WTC11 (cell line): ENCODE measurements at regions not wholly inside any gene's neighbourhood (a gene's known extent, or its start where the extent isn't known, plus 50 kb on each side); places are given as distances from the start of the nearest gene placed in this dataset.

Experiments
- ATAC-seq: fragments of 200-7000 bp; cut with Tn5 transposase; 2 replicates; pipeline ENCODE4 v1.10.0; 2021; ENCODE audit warnings: mild to moderate bottlenecking, moderate library complexity
- CTCF ChIA-PET: fragments of 300-600 bp; sonication (Branson Sonifier 250); formaldehyde crosslinking; loops from one replicate; lab custom pipeline; 2021; ENCODE audit warnings: antibody characterized with exemption; lab: Charles Lee
- POLR2A ChIA-PET: fragments of 350-600 bp; sonication (Branson Sonifier 250); formaldehyde crosslinking; loops from one replicate; lab custom pipeline; 2021; ENCODE audit warnings: antibody characterized with exemption; lab: Charles Lee
- DNase-seq: peaks from one replicate; pipeline ENCODE4 v3.0.0; 2021; ENCODE audit warnings: low spot score
- H3K27ac Mint-ChIP-seq: 2 replicates; pipeline ENCODE4 v1.8.0; 2021; ENCODE audit warnings: mixed read lengths
- H3K27me3 Mint-ChIP-seq: 2 replicates; pipeline ENCODE4 v1.8.0; 2021; ENCODE audit warnings: low read depth, mild to moderate bottlenecking, moderate library complexity, mixed read lengths
- H3K36me3 Mint-ChIP-seq: 2 replicates; pipeline ENCODE4 v1.8.0; 2021; ENCODE audit warnings: mixed read lengths
- H3K4me1 Mint-ChIP-seq: 2 replicates; pipeline ENCODE4 v1.8.0; 2022; ENCODE audit warnings: mixed read lengths
- H3K4me3 Mint-ChIP-seq: 2 replicates; pipeline ENCODE4 v1.8.0; 2021; ENCODE audit warnings: mild to moderate bottlenecking, moderate library complexity, mixed read lengths
- H3K9me3 Mint-ChIP-seq: 2 replicates; pipeline ENCODE4 v1.8.0; 2021; ENCODE audit warnings: mixed read lengths
- CREM ChIP-seq: sonication (generic); formaldehyde crosslinking; IDR thresholded peaks from 2 replicates; pipeline ENCODE4 v1.8.1; 2022; ENCODE audit warnings: mild to moderate bottlenecking, missing genetic modification reagents, moderate library complexity
- HMGA2 ChIP-seq: fragments of 250-450 bp; sonication (Bioruptor Pico); IDR thresholded peaks from 2 replicates; pipeline ENCODE4 v1.4.0; 2021; ENCODE audit warnings: mild to moderate bottlenecking, moderate library complexity
- JAZF1 ChIP-seq: fragments of 250-450 bp; sonication (Bioruptor Pico); IDR thresholded peaks from 2 replicates; pipeline ENCODE4 v1.9.0; 2021; ENCODE audit warnings: moderate library complexity, mild to moderate bottlenecking, inconsistent platforms
- NFATC4 ChIP-seq: fragments of 250-450 bp; sonication (Bioruptor Pico); IDR thresholded peaks from 2 replicates; pipeline ENCODE4 v1.9.0; 2021; ENCODE audit warnings: mild to moderate bottlenecking
- NFYB ChIP-seq: sonication (generic); formaldehyde crosslinking; conservative IDR thresholded peaks from 2 replicates; pipeline ENCODE4 v1.8.0; 2022; ENCODE audit warnings: low read depth, missing genetic modification reagents
- NR3C1 ChIP-seq: sonication (generic); formaldehyde crosslinking; conservative IDR thresholded peaks from 2 replicates; pipeline ENCODE4 v1.8.1; 2023; ENCODE audit warnings: low read depth, mild to moderate bottlenecking, missing genetic modification reagents
- SP1 ChIP-seq: sonication (generic); formaldehyde crosslinking; conservative IDR thresholded peaks from 2 replicates; pipeline ENCODE4 v1.8.1; 2022; ENCODE audit warnings: missing genetic modification reagents
- TCF7 ChIP-seq: sonication (generic); formaldehyde crosslinking; IDR thresholded peaks from 2 replicates; pipeline ENCODE4 v1.8.0; 2022; ENCODE audit warnings: mild to moderate bottlenecking, low read depth, missing genetic modification reagents, moderate library complexity
- TEAD1 ChIP-seq: sonication (generic); formaldehyde crosslinking; IDR thresholded peaks from 2 replicates; pipeline ENCODE4 v1.8.0; 2022; ENCODE audit warnings: mild to moderate bottlenecking, missing genetic modification reagents
- TP53 ChIP-seq: sonication (generic); formaldehyde crosslinking; IDR thresholded peaks from 2 replicates; pipeline ENCODE4 v1.8.1; 2023; ENCODE audit warnings: mild to moderate bottlenecking, missing genetic modification reagents
- ZNF138 ChIP-seq: sonication (generic); formaldehyde crosslinking; conservative IDR thresholded peaks from 2 replicates; pipeline ENCODE4 v1.8.1; 2022; ENCODE audit warnings: mild to moderate bottlenecking, moderate library complexity, missing genetic modification reagents
- ZNF232 ChIP-seq: sonication (generic); formaldehyde crosslinking; IDR thresholded peaks from 2 replicates; pipeline ENCODE4 v1.8.0; 2022; ENCODE audit warnings: mild to moderate bottlenecking, missing genetic modification reagents
- ZNF263 ChIP-seq: sonication (generic); formaldehyde crosslinking; IDR thresholded peaks from 2 replicates; pipeline ENCODE4 v1.8.1; 2022; ENCODE audit warnings: low read depth, mild to moderate bottlenecking, moderate library complexity, missing genetic modification reagents
- TF ChIP-seq, protein P1 (sequence below): sonication (generic); formaldehyde crosslinking; IDR thresholded peaks from 2 replicates; pipeline ENCODE4 v1.8.1; 2022; ENCODE audit warnings: low read depth, mild to moderate bottlenecking, moderate library complexity, missing genetic modification reagents, borderline replicate concordance
- TF ChIP-seq, protein P2 (sequence below): sonication (generic); formaldehyde crosslinking; IDR thresholded peaks from 2 replicates; pipeline ENCODE4 v1.8.1; 2023; ENCODE audit warnings: mild to moderate bottlenecking, missing genetic modification reagents, borderline replicate concordance
- TF ChIP-seq, protein P3 (sequence below): sonication (generic); formaldehyde crosslinking; IDR thresholded peaks from 2 replicates; pipeline ENCODE4 v1.8.0; 2022; ENCODE audit warnings: missing genetic modification reagents
- TF ChIP-seq, protein P4 (sequence below): sonication (generic); formaldehyde crosslinking; IDR thresholded peaks from 2 replicates; pipeline ENCODE4 v1.8.1; 2022; ENCODE audit warnings: missing genetic modification reagents, borderline replicate concordance

DNA sequence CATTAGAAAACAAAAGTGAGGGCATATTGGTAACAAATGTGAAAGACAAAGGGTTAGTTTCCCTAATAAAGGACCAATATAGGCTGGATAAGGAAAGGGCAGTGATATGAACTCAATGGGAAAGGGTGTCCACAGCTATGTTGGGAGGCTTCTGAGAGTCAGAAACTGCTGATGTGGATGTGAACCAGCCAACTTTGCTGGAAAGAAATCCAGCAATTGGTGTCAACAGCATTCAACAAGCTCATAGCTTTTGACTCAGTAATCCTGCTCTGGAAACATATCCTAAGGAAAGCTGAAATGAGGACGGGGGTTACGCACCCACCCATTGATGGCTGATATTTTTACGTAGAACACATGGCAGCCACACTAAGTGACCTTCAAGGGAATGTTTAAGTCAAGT is 63.7 kb downstream of the ARL4C start:
- peaks cover 7% of the 10 kb centered on the region for H3K9me3 Mint-ChIP-seq
- ATAC-seq: no peak
- H3K4me1 Mint-ChIP-seq: peaks cover 38% of the 10 kb centered on the region
- TF ChIP-seq ZNF232 (no peak), TP53 (no peak), NR3C1 (CRISPR knock-in tag) (no peak)
- TF ChIP-seq, all 79 proteins: peak for 0
- DNase-seq: no peak
- Mint-ChIP-seq H3K27me3 (peaks cover 20% of the 10 kb centered on the region), H3K27ac (no peak overlapping the region), H3K4me3 (no peak overlapping the region), H3K36me3 (no peaks in the 10 kb centered on the region)
- POLR2A ChIA-PET: no interaction called here
- CTCF ChIA-PET: no interaction called here

DNA sequence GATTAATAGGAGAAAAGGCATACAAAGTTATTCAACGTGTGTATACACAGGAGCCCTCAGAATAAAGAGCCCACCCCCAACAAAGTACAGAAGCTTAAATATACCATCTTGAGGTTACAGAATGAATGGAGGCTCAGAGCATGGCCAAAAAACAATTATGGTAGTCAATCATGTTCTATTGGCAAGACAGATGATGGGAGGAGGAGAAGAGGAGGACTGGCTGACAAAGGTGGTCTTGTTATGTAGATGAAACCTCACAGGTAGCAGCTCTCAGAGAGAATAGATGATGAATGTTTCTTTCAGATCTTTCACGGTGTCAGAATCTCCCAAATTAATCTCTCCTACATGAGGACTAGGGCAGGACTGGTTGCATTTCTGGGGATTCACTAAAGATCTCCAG is 66.0 kb downstream of the ARL4C start:
- peaks cover 51% of the 10 kb centered on the region for H3K4me1 Mint-ChIP-seq

More for the DNA sequence above, 66.0 kb downstream of the ARL4C start:
- peaks cover 43% of the 10 kb centered on the region for H3K27me3 Mint-ChIP-seq
- ATAC-seq (no peak), DNase-seq (no peak)
- no peak overlapping the region for H3K27ac Mint-ChIP-seq
- H3K36me3 Mint-ChIP-seq: no peaks in the 10 kb centered on the region
- no peak overlapping the region for H3K4me3 Mint-ChIP-seq
- ChIA-PET CTCF (no interaction called here), POLR2A (no interaction called here)
- peaks cover 7% of the 10 kb centered on the region for H3K9me3 Mint-ChIP-seq
- TF ChIP-seq TCF7 (CRISPR knock-in tag): no peak
- TF ChIP-seq HMGA2 (CRISPR knock-in tag): no peak
- TF ChIP-seq CREM (CRISPR knock-in tag): no peak
- TF ChIP-seq, protein P1, sequence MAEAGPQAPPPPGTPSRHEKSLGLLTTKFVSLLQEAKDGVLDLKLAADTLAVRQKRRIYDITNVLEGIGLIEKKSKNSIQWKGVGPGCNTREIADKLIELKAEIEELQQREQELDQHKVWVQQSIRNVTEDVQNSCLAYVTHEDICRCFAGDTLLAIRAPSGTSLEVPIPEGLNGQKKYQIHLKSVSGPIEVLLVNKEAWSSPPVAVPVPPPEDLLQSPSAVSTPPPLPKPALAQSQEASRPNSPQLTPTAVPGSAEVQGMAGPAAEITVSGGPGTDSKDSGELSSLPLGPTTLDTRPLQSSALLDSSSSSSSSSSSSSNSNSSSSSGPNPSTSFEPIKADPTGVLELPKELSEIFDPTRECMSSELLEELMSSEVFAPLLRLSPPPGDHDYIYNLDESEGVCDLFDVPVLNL (CRISPR knock-in tag): no peak
- no peak for TF ChIP-seq ZNF138 (CRISPR knock-in tag)
- no peak for TF ChIP-seq ZNF263
- no peak for TF ChIP-seq NFATC4 (CRISPR knock-in tag)
- TF ChIP-seq SP1 (CRISPR knock-in tag): no peak
- TF ChIP-seq TEAD1 (CRISPR knock-in tag): no peak
- TF ChIP-seq, protein P2, sequence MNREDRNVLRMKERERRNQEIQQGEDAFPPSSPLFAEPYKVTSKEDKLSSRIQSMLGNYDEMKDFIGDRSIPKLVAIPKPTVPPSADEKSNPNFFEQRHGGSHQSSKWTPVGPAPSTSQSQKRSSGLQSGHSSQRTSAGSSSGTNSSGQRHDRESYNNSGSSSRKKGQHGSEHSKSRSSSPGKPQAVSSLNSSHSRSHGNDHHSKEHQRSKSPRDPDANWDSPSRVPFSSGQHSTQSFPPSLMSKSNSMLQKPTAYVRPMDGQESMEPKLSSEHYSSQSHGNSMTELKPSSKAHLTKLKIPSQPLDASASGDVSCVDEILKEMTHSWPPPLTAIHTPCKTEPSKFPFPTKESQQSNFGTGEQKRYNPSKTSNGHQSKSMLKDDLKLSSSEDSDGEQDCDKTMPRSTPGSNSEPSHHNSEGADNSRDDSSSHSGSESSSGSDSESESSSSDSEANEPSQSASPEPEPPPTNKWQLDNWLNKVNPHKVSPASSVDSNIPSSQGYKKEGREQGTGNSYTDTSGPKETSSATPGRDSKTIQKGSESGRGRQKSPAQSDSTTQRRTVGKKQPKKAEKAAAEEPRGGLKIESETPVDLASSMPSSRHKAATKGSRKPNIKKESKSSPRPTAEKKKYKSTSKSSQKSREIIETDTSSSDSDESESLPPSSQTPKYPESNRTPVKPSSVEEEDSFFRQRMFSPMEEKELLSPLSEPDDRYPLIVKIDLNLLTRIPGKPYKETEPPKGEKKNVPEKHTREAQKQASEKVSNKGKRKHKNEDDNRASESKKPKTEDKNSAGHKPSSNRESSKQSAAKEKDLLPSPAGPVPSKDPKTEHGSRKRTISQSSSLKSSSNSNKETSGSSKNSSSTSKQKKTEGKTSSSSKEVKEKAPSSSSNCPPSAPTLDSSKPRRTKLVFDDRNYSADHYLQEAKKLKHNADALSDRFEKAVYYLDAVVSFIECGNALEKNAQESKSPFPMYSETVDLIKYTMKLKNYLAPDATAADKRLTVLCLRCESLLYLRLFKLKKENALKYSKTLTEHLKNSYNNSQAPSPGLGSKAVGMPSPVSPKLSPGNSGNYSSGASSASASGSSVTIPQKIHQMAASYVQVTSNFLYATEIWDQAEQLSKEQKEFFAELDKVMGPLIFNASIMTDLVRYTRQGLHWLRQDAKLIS (CRISPR knock-in tag): no peak
- TF ChIP-seq JAZF1 (CRISPR knock-in tag): no peak
- TF ChIP-seq, protein P3, sequence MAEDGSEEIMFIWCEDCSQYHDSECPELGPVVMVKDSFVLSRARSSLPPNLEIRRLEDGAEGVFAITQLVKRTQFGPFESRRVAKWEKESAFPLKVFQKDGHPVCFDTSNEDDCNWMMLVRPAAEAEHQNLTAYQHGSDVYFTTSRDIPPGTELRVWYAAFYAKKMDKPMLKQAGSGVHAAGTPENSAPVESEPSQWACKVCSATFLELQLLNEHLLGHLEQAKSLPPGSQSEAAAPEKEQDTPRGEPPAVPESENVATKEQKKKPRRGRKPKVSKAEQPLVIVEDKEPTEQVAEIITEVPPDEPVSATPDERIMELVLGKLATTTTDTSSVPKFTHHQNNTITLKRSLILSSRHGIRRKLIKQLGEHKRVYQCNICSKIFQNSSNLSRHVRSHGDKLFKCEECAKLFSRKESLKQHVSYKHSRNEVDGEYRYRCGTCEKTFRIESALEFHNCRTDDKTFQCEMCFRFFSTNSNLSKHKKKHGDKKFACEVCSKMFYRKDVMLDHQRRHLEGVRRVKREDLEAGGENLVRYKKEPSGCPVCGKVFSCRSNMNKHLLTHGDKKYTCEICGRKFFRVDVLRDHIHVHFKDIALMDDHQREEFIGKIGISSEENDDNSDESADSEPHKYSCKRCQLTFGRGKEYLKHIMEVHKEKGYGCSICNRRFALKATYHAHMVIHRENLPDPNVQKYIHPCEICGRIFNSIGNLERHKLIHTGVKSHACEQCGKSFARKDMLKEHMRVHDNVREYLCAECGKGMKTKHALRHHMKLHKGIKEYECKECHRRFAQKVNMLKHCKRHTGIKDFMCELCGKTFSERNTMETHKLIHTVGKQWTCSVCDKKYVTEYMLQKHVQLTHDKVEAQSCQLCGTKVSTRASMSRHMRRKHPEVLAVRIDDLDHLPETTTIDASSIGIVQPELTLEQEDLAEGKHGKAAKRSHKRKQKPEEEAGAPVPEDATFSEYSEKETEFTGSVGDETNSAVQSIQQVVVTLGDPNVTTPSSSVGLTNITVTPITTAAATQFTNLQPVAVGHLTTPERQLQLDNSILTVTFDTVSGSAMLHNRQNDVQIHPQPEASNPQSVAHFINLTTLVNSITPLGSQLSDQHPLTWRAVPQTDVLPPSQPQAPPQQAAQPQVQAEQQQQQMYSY (CRISPR knock-in tag): no peak
- no peak for TF ChIP-seq NFYB (CRISPR knock-in tag)
- TF ChIP-seq, protein P4, sequence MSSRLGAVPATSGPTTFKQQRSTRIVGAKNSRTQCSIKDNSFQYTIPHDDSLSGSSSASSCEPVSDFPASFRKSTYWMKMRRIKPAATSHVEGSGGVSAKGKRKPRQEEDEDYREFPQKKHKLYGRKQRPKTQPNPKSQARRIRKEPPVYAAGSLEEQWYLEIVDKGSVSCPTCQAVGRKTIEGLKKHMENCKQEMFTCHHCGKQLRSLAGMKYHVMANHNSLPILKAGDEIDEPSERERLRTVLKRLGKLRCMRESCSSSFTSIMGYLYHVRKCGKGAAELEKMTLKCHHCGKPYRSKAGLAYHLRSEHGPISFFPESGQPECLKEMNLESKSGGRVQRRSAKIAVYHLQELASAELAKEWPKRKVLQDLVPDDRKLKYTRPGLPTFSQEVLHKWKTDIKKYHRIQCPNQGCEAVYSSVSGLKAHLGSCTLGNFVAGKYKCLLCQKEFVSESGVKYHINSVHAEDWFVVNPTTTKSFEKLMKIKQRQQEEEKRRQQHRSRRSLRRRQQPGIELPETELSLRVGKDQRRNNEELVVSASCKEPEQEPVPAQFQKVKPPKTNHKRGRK: no peak
